ENCODE measurements at regions not wholly inside any gene's neighbourhood (a gene's known extent, or its start where the extent isn't known, plus 50 kb on each side); places are given as distances from the start of the nearest gene placed in this dataset.

- DNase-seq: no peak
These were observed 208.2 kb upstream of the INHBA start for GRCh38 chr7:41910940-41911600.

- DNase-seq: no peak
These were observed 204.6 kb upstream of the INHBA start for GRCh38 chr7:41907444-41907843.

- DNase-seq: no peak
These were observed 197.6 kb upstream of the INHBA start for GRCh38 chr7:41900532-41900931.

GRCh38 chr7:41899823-41900433 is 197.0 kb upstream of the INHBA start:
- no peak for DNase-seq

GRCh38 chr7:41893656-41894055 is 190.8 kb upstream of the INHBA start:
- no peak for DNase-seq

GRCh38 chr7:41892356-41893100 is 189.6 kb upstream of the INHBA start:
- DNase-seq: no peak

GRCh38 chr7:41891950-41892349 is 189.1 kb upstream of the INHBA start:
- no peak for DNase-seq

GRCh38 chr7:41890631-41891274 is 187.9 kb upstream of the INHBA start:
- no peak for DNase-seq

GRCh38 chr7:41889472-41889871 is 186.6 kb upstream of the INHBA start:
- DNase-seq: no peak

- no peak for DNase-seq
These were observed 186.2 kb upstream of the INHBA start for GRCh38 chr7:41889040-41889439.

- no peak for DNase-seq
These were observed 184.5 kb upstream of the INHBA start for GRCh38 chr7:41887416-41887815.

GRCh38 chr7:41886901-41887311 is 184.0 kb upstream of the INHBA start:
- DNase-seq: no peak

GRCh38 chr7:41886262-41886900 is 183.5 kb upstream of the INHBA start:
- DNase-seq: no peak

GRCh38 chr7:41885748-41886147 is 182.9 kb upstream of the INHBA start:
- DNase-seq: no peak

- no peak for DNase-seq
These were observed 182.2 kb upstream of the INHBA start for GRCh38 chr7:41885078-41885477.

- no peak for DNase-seq
These were observed 180.0 kb upstream of the INHBA start for GRCh38 chr7:41882745-41883420.

- no peak for DNase-seq
These were observed 179.4 kb upstream of the INHBA start for GRCh38 chr7:41882256-41882655.

GRCh38 chr7:41881331-41882130 is 178.6 kb upstream of the INHBA start:
- peak; percentile 75 for DNase-seq

- no peak for DNase-seq
These were observed 177.2 kb upstream of the INHBA start for GRCh38 chr7:41880107-41880506.

GRCh38 chr7:41879403-41879802 is 176.5 kb upstream of the INHBA start:
- no peak for DNase-seq

Data from activated CD8-positive, alpha-beta memory T cell treated with anti-CD3 and anti-CD28 coated beads, Interleukin-2, amount 50 U/mL, for 48 hours (primary cell).